Neural crest cell (in vitro differentiated cells): ENCODE measurements at regions not wholly inside any gene's neighbourhood (a gene's known extent, or its start where the extent isn't known, plus 50 kb on each side); places are given as distances from the start of the nearest gene placed in this dataset.

Source experiments
- DNase-seq: peaks from one replicate; pipeline ENCODE4 v3.0.0; 2021; ENCODE audit warnings: low read depth, mixed read lengths, low spot score
- H3K27ac Mint-ChIP-seq: one replicate; pipeline ENCODE4 v1.8.0; 2021; ENCODE audit warnings: mild to moderate bottlenecking, mixed read lengths; ENCODE audit not compliant: unreplicated experiment
- H3K27me3 Mint-ChIP-seq: 2 replicates; pipeline ENCODE4 v1.8.0; 2021; ENCODE audit warnings: low read depth, mild to moderate bottlenecking, mixed read lengths
- H3K36me3 Mint-ChIP-seq: 2 replicates; pipeline ENCODE4 v1.8.0; 2021; ENCODE audit warnings: low read depth, mild to moderate bottlenecking, mixed read lengths
- H3K4me1 Mint-ChIP-seq: 2 replicates; pipeline ENCODE4 v1.8.0; 2021; ENCODE audit warnings: mixed read lengths
- H3K4me3 Mint-ChIP-seq: one replicate; pipeline ENCODE4 v1.8.0; 2021; ENCODE audit warnings: mild to moderate bottlenecking, mixed read lengths
- H3K9me3 Mint-ChIP-seq: 2 replicates; pipeline ENCODE4 v1.8.0; 2021; ENCODE audit warnings: mixed read lengths
- CTCF ChIP-seq: fragments of 200-600 bp; sonication (generic); conservative IDR thresholded peaks from 2 replicates; pipeline ENCODE4 v1.5.0; 2021; ENCODE audit warnings: antibody characterized with exemption, mild to moderate bottlenecking

GRCh38 chr7:22561321-22561811 is 61.4 kb upstream of the STEAP1B start:
- no peak for TF ChIP-seq CTCF
- peaks cover 32% of the 10 kb centered on the region for H3K4me1 Mint-ChIP-seq
- no peaks in the 10 kb centered on the region for H3K36me3 Mint-ChIP-seq
- H3K27ac Mint-ChIP-seq, result no peak overlapping the region
- no peak for DNase-seq
- no peaks in the 10 kb centered on the region for H3K27me3 Mint-ChIP-seq
- H3K4me3 Mint-ChIP-seq, result no peak overlapping the region
- H3K9me3 Mint-ChIP-seq, result no peaks in the 10 kb centered on the region

GRCh38 chr7:22559829-22560489 is 60.0 kb upstream of the STEAP1B start:
- peak; percentile 96 for TF ChIP-seq CTCF
- peak; percentile 59 for DNase-seq
- H3K9me3 Mint-ChIP-seq, result no peaks in the 10 kb centered on the region
- peak overlapping the region; percentile 3 for H3K4me3 Mint-ChIP-seq
- H3K27ac Mint-ChIP-seq, result no peak overlapping the region
- H3K27me3 Mint-ChIP-seq, result no peaks in the 10 kb centered on the region
- H3K36me3 Mint-ChIP-seq, result no peaks in the 10 kb centered on the region
- peaks cover 23% of the 10 kb centered on the region for H3K4me1 Mint-ChIP-seq

GRCh38 chr7:22557167-22557566 is 57.2 kb upstream of the STEAP1B start:
- peaks cover 12% of the 10 kb centered on the region for H3K4me1 Mint-ChIP-seq
- DNase-seq, result no peak

GRCh38 chr7:22555476-22555875 is 55.5 kb upstream of the STEAP1B start:
- Mint-ChIP-seq H3K9me3 (no peaks in the 10 kb centered on the region), H3K27ac (no peak overlapping the region), H3K4me1 (peaks cover 5% of the 10 kb centered on the region), H3K27me3 (peaks cover 31% of the 10 kb centered on the region), H3K4me3 (no peak overlapping the region), H3K36me3 (no peaks in the 10 kb centered on the region)
- no peak for TF ChIP-seq CTCF
- no peak for DNase-seq

More at GRCh38 chr7:22557167-22557566, 57.2 kb upstream of the STEAP1B start:
- Mint-ChIP-seq H3K27ac (no peak overlapping the region), H3K36me3 (no peaks in the 10 kb centered on the region), H3K27me3 (peaks cover 14% of the 10 kb centered on the region), H3K4me3 (no peak overlapping the region), H3K9me3 (no peaks in the 10 kb centered on the region)
- no peak for TF ChIP-seq CTCF

- Mint-ChIP-seq H3K4me3 (no peak overlapping the region), H3K27ac (no peak overlapping the region), H3K27me3 (peaks cover 44% of the 10 kb centered on the region), H3K36me3 (no peaks in the 10 kb centered on the region), H3K9me3 (no peaks in the 10 kb centered on the region), H3K4me1 (peaks cover 9% of the 10 kb centered on the region)
- no peak for DNase-seq
- no peak for TF ChIP-seq CTCF
Observed at GRCh38 chr7:22554184-22554583, 54.2 kb upstream of the STEAP1B start.
